Stimulated activated CD4-positive, alpha-beta T cell treated with anti-CD3 and anti-CD28 coated beads, Interleukin-1b, Interleukin-23, amount 100 ng/mL, for 4 hours (primary cell): ENCODE measurements at regions not wholly inside any gene's neighbourhood (a gene's known extent, or its start where the extent isn't known, plus 50 kb on each side); places are given as distances from the start of the nearest gene placed in this dataset.

ENCODE experiments used
- DNase-seq, 2 donors: peaks; one replicate each; pipeline ENCODE4 v3.0.0-alpha.2; 2020; ENCODE audit warnings: low read depth in 2 of 2

- DNase-seq: no peak
Measured at GRCh38 chr6:139583420-139583819, 209.0 kb upstream of the CITED2 start.

GRCh38 chr6:139582956-139583355 is 208.5 kb upstream of the CITED2 start:
- DNase-seq: no peak

- no peak for DNase-seq
Measured at GRCh38 chr6:139581485-139581865, 207.0 kb upstream of the CITED2 start.

- DNase-seq: no peak
Measured at GRCh38 chr6:139580592-139581484, 206.4 kb upstream of the CITED2 start.

- DNase-seq: no peak
Measured at GRCh38 chr6:139577763-139578604, 203.5 kb upstream of the CITED2 start.

GRCh38 chr6:139577124-139577762 is 202.8 kb upstream of the CITED2 start:
- no peak for DNase-seq

- no peak for DNase-seq
Measured at GRCh38 chr6:139572001-139572400, 197.6 kb upstream of the CITED2 start.

- no peak for DNase-seq
Measured at GRCh38 chr6:139570166-139570565, 195.7 kb upstream of the CITED2 start.

- no peak for DNase-seq
Measured at GRCh38 chr6:139569566-139569965, 195.1 kb upstream of the CITED2 start.

GRCh38 chr6:139568956-139569538 is 194.6 kb upstream of the CITED2 start:
- DNase-seq: no peak

GRCh38 chr6:139568151-139568955 is 193.9 kb upstream of the CITED2 start:
- no peak for DNase-seq

- DNase-seq: no peak
Measured at GRCh38 chr6:139567095-139567494, 192.6 kb upstream of the CITED2 start.

- DNase-seq: no peak
Measured at GRCh38 chr6:139565591-139565990, 191.1 kb upstream of the CITED2 start.

GRCh38 chr6:139557547-139557946 is 183.1 kb upstream of the CITED2 start:
- no peak for DNase-seq

GRCh38 chr6:139556532-139556931 is 182.1 kb upstream of the CITED2 start:
- DNase-seq: no peak

- no peak for DNase-seq
Measured at GRCh38 chr6:139553916-139554315, 179.5 kb upstream of the CITED2 start.

- DNase-seq: no peak
Measured at GRCh38 chr6:139551376-139551775, 176.9 kb upstream of the CITED2 start.

GRCh38 chr6:139550361-139550760 is 175.9 kb upstream of the CITED2 start:
- DNase-seq: no peak

- no peak for DNase-seq
Measured at GRCh38 chr6:139549561-139550070, 175.2 kb upstream of the CITED2 start.

- DNase-seq: no peak
Measured at GRCh38 chr6:139547804-139548203, 173.4 kb upstream of the CITED2 start.
